ENCODE measurements at regions not wholly inside any gene's neighbourhood (a gene's known extent, or its start where the extent isn't known, plus 50 kb on each side); places are given as distances from the start of the nearest gene placed in this dataset.

- DNase-seq (ENCODE audit: low read depth) = no peak
- H3K4me3 ChIP-seq (replicated peaks; ENCODE audit: low read depth, low read length) = no peak overlapping the region
- TF ChIP-seq CTCF (IDR thresholded peaks at IDR 0.05; ENCODE audit: low read length, missing control alignments) = no peak
Observed at GRCh38 chr10:61330669-61331068, 122.5 kb downstream of the TMEM26 start.

- no peak for TF ChIP-seq CTCF (IDR thresholded peaks at IDR 0.05; ENCODE audit: low read length, missing control alignments)
- no peak for DNase-seq (ENCODE audit: low read depth)
- no peak overlapping the region for H3K4me3 ChIP-seq (replicated peaks; ENCODE audit: low read depth, low read length)
Observed at GRCh38 chr10:61329854-61330253, 123.3 kb downstream of the TMEM26 start.

- no peak for DNase-seq (ENCODE audit: low read depth)
- H3K4me3 ChIP-seq (replicated peaks; ENCODE audit: low read depth, low read length) = no peak overlapping the region
- no peak for TF ChIP-seq CTCF (IDR thresholded peaks at IDR 0.05; ENCODE audit: low read length, missing control alignments)
Observed at GRCh38 chr10:61325223-61325960, 127.8 kb downstream of the TMEM26 start.

GRCh38 chr10:61323726-61324125 is 129.5 kb downstream of the TMEM26 start:
- DNase-seq (ENCODE audit: low read depth) = no peak
- TF ChIP-seq CTCF (IDR thresholded peaks at IDR 0.05; ENCODE audit: low read length, missing control alignments) = no peak
- H3K4me3 ChIP-seq (replicated peaks; ENCODE audit: low read depth, low read length) = no peak overlapping the region

- no peak for TF ChIP-seq CTCF (IDR thresholded peaks at IDR 0.05; ENCODE audit: low read length, missing control alignments)
- no peak for DNase-seq (ENCODE audit: low read depth)
- H3K4me3 ChIP-seq (replicated peaks; ENCODE audit: low read depth, low read length) = no peak overlapping the region
Observed at GRCh38 chr10:61321041-61321857, 131.9 kb downstream of the TMEM26 start.

GRCh38 chr10:61320257-61320587 is 133.0 kb downstream of the TMEM26 start:
- H3K4me3 ChIP-seq (replicated peaks; ENCODE audit: low read depth, low read length) = no peak overlapping the region
- TF ChIP-seq CTCF (IDR thresholded peaks at IDR 0.05; ENCODE audit: low read length, missing control alignments) = no peak

More at GRCh38 chr10:61320257-61320587, 133.0 kb downstream of the TMEM26 start:
- no peak for DNase-seq (ENCODE audit: low read depth)

All from fibroblast of pulmonary artery (primary cell).